ENCODE measurements at regions not wholly inside any gene's neighbourhood (a gene's known extent, or its start where the extent isn't known, plus 50 kb on each side); places are given as distances from the start of the nearest gene placed in this dataset.

DNA sequence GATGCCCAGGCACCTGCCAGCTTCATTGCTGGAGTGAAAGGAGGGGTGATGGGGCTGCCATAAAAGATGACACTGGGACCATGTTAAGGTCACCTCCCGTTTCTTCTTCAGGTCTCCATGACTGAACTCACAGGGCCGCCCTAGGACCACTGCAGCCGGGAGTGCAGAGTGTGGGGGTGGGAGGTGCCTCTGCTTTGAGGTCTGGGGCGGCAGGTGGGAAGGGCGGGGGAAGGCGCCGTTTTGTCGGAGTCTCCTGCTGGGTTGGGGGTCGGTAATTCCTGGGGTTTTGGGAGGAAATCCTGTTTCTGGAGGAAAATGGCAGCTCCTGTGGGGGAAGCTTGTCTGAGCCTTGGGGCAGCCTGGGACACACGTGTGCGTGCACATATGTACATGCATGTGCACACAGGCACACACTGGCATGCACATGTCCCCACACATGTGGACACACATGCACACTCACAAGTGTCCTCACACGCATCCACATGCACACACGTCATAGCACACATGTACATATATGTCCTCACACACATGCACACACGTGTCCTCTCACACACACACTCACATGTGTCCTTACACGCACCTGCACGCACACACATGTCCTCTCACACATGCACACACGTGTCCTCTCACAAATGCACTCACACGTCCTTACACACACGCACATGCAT is 990.9 kb downstream of the BRD1 start:
- no peak for TF ChIP-seq POLR2AphosphoS5 (IDR thresholded peaks at IDR 0.05; ENCODE audit: low read depth)
- TF ChIP-seq, protein P1, sequence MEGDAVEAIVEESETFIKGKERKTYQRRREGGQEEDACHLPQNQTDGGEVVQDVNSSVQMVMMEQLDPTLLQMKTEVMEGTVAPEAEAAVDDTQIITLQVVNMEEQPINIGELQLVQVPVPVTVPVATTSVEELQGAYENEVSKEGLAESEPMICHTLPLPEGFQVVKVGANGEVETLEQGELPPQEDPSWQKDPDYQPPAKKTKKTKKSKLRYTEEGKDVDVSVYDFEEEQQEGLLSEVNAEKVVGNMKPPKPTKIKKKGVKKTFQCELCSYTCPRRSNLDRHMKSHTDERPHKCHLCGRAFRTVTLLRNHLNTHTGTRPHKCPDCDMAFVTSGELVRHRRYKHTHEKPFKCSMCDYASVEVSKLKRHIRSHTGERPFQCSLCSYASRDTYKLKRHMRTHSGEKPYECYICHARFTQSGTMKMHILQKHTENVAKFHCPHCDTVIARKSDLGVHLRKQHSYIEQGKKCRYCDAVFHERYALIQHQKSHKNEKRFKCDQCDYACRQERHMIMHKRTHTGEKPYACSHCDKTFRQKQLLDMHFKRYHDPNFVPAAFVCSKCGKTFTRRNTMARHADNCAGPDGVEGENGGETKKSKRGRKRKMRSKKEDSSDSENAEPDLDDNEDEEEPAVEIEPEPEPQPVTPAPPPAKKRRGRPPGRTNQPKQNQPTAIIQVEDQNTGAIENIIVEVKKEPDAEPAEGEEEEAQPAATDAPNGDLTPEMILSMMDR (IDR thresholded peaks at IDR 0.05; ENCODE audit: insufficient read depth, low read length): no peak
- TF ChIP-seq, protein P2, sequence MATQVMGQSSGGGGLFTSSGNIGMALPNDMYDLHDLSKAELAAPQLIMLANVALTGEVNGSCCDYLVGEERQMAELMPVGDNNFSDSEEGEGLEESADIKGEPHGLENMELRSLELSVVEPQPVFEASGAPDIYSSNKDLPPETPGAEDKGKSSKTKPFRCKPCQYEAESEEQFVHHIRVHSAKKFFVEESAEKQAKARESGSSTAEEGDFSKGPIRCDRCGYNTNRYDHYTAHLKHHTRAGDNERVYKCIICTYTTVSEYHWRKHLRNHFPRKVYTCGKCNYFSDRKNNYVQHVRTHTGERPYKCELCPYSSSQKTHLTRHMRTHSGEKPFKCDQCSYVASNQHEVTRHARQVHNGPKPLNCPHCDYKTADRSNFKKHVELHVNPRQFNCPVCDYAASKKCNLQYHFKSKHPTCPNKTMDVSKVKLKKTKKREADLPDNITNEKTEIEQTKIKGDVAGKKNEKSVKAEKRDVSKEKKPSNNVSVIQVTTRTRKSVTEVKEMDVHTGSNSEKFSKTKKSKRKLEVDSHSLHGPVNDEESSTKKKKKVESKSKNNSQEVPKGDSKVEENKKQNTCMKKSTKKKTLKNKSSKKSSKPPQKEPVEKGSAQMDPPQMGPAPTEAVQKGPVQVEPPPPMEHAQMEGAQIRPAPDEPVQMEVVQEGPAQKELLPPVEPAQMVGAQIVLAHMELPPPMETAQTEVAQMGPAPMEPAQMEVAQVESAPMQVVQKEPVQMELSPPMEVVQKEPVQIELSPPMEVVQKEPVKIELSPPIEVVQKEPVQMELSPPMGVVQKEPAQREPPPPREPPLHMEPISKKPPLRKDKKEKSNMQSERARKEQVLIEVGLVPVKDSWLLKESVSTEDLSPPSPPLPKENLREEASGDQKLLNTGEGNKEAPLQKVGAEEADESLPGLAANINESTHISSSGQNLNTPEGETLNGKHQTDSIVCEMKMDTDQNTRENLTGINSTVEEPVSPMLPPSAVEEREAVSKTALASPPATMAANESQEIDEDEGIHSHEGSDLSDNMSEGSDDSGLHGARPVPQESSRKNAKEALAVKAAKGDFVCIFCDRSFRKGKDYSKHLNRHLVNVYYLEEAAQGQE (IDR thresholded peaks at IDR 0.05; ENCODE audit: insufficient replicate concordance, low read depth): no peak

Data from HL-60 (cell line).